Naive thymus-derived CD4-positive, alpha-beta T cell (primary cell): ENCODE measurements at regions not wholly inside any gene's neighbourhood (a gene's known extent, or its start where the extent isn't known, plus 50 kb on each side); places are given as distances from the start of the nearest gene placed in this dataset.

Source experiments
- ATAC-seq: fragments of 150-1000 bp; cut with Tn5 transposase; 2 replicates; pipeline ENCODE4 v1.10.0; 2021; ENCODE audit warnings: mild to moderate bottlenecking, moderate library complexity
- CTCF ChIA-PET: fragments of 350-600 bp; sonication (Branson Sonifier 250); formaldehyde crosslinking; loops from one replicate; lab custom pipeline; 2021; ENCODE audit warnings: antibody characterized with exemption; lab: Charles Lee
- POLR2A ChIA-PET: fragments of 350-600 bp; sonication (Branson Sonifier 250); formaldehyde crosslinking; loops from one replicate; lab custom pipeline; 2021; ENCODE audit warnings: antibody characterized with exemption, inconsistent platforms; lab: Charles Lee
- DNase-seq, 9 donors: peaks; one replicate each; pipeline versions ENCODE4 v3.0.0 to v3.0.0-alpha.2; 2020 to 2022; ENCODE audit warnings: mixed read lengths in 1 of 9
- H3K27ac ChIP-seq: one replicate; pipeline ENCODE4 v1.7.0; 2013; ENCODE audit warnings: mild to moderate bottlenecking, low read depth, low read length, moderate library complexity
- H3K27me3 ChIP-seq, 2 donors: one replicate each; pipeline ENCODE4 v1.7.0; 2013; ENCODE audit warnings: low read length in 2 of 2, mild to moderate bottlenecking in 2 of 2, moderate library complexity in 2 of 2; ENCODE audit not compliant: control insufficient read depth in 2 of 2, insufficient read depth in 2 of 2
- H3K36me3 ChIP-seq, 3 experiments: 1 replicate in 2 of 3; 2 replicates in 1 of 3; pipeline ENCODE4 v1.7.0; 2013; ENCODE audit warnings: low read length in 3 of 3, mild to moderate bottlenecking in 3 of 3, moderate library complexity in 1 of 3; ENCODE audit not compliant: insufficient read depth in 3 of 3, control insufficient read depth in 2 of 3
- H3K4me1 ChIP-seq, 2 donors: one replicate each; pipeline ENCODE4 v1.7.0; 2013; ENCODE audit warnings: low read length in 2 of 2, mild to moderate bottlenecking in 2 of 2, moderate library complexity in 1 of 2; ENCODE audit not compliant: control insufficient read depth in 2 of 2, insufficient read depth in 2 of 2
- H3K4me3 ChIP-seq: 2 replicates; pipeline ENCODE4 v1.7.0; 2013; ENCODE audit warnings: mild to moderate bottlenecking, low read length
- H3K9me3 ChIP-seq, 3 experiments: 1 replicate in 2 of 3; 2 replicates in 1 of 3; pipeline ENCODE4 v1.7.0; 2013; ENCODE audit warnings: low read length in 3 of 3; ENCODE audit not compliant: control insufficient read depth in 2 of 3
- H3K27ac Mint-ChIP-seq, 9 donors: one replicate each; pipeline ENCODE4 v1.8.0; 2020 to 2022; ENCODE audit warnings: mixed read lengths in 9 of 9, mild to moderate bottlenecking in 8 of 9, moderate library complexity in 5 of 9, inconsistent platforms in 2 of 9
- H3K27me3 Mint-ChIP-seq, 5 donors: one replicate each; pipeline ENCODE4 v1.8.0; 2021 to 2022; ENCODE audit warnings: mixed read lengths in 5 of 5, mild to moderate bottlenecking in 1 of 5
- H3K36me3 Mint-ChIP-seq, 5 donors: one replicate each; pipeline ENCODE4 v1.8.0; 2020 to 2022; ENCODE audit warnings: mixed read lengths in 5 of 5, mild to moderate bottlenecking in 3 of 5, inconsistent platforms in 1 of 5
- H3K4me1 Mint-ChIP-seq, 7 donors: one replicate each; pipeline ENCODE4 v1.8.0; 2020 to 2022; ENCODE audit warnings: mixed read lengths in 7 of 7, mild to moderate bottlenecking in 3 of 7, inconsistent platforms in 1 of 7
- H3K4me3 Mint-ChIP-seq, 10 donors: one replicate each; pipeline ENCODE4 v1.8.0; 2020 to 2022; ENCODE audit warnings: mild to moderate bottlenecking in 10 of 10, mixed read lengths in 10 of 10, moderate library complexity in 6 of 10, inconsistent platforms in 2 of 10
- H3K9me3 Mint-ChIP-seq, 11 donors: one replicate each; pipeline ENCODE4 v1.8.0; 2020 to 2022; ENCODE audit warnings: mixed read lengths in 11 of 11, mild to moderate bottlenecking in 4 of 11, inconsistent platforms in 1 of 11, moderate library complexity in 1 of 11
- intact Hi-C, 2 donors: fragments of 100-400 bp; cut with micrococcal nuclease; formaldehyde crosslinking; loops; one replicate each; pipeline ENCODE4 v1.15.1; 2023

DNA sequence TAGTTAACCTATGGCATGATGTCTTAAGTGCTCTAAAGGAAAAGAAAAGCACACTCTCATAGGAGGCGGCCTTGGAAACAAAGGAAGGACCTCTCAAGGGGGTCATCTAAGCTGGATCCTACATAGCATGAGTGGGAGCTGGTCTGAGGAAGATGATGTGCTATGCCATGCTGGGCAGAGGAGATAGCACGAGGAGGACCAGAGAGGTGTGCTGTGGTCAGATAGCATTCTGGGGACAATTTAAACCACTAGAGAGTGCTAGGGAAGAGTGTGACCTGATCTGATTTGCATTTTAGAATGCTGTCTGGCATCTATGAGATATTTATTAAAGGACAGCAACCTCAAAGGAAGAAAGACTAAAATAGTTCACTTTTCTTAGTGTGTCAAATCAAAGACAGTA, 910.1 kb upstream of the CELF4 start:
- DNase-seq, result no peak
- ChIA-PET CTCF (no interaction called here), POLR2A (no interaction called here)
- H3K36me3 Mint-ChIP-seq, result no peaks in the 10 kb centered on the region
- H3K9me3 Mint-ChIP-seq, result peaks cover 0 to 21% (median 8%) of the 10 kb centered on the region in 11 donors
- no peaks in the 10 kb centered on the region for H3K27me3 Mint-ChIP-seq
- Histone ChIP-seq H3K4me3 (no peak overlapping the region), H3K36me3 (no peaks in the 10 kb centered on the region), H3K27ac (no peak overlapping the region), H3K27me3 (no peaks in the 10 kb centered on the region), H3K4me1 (no peaks in the 10 kb centered on the region), H3K9me3 (no peaks in the 10 kb centered on the region)
- intact Hi-C loops, result no loop called here
- no peak for ATAC-seq
- no peaks in the 10 kb centered on the region for H3K4me1 Mint-ChIP-seq
- H3K4me3 Mint-ChIP-seq, result no peak overlapping the region
- H3K27ac Mint-ChIP-seq, result no peak overlapping the region

DNA sequence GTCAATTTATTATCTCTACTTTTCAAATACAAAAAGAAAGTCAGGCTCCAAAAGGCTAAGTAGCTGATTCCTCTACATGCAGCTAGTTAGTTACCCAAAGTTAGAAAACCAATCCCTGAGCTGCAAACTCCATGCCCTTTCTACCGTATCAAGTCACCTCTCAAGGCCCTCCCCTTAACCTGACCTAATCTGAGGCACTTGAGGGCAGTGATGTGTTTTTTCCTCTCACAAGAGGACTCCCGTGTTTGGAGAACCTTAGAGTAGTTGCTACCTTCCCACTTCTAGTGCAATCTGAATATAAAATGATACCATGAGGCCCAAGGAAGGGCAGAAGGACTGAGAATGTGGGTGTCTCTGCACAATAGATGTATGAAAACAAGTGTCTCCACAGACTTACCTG, 907.9 kb upstream of the CELF4 start:
- CTCF ChIA-PET, result no interaction called here
- Mint-ChIP-seq H3K4me1 (no peaks in the 10 kb centered on the region), H3K36me3 (no peaks in the 10 kb centered on the region), H3K4me3 (no peak overlapping the region), H3K27me3 (peaks cover 0 to 6% (median 0%) of the 10 kb centered on the region in 5 donors), H3K27ac (no peak overlapping the region), H3K9me3 (peaks cover 0 to 12% (median 3%) of the 10 kb centered on the region in 11 donors)
- Histone ChIP-seq H3K4me1 (no peaks in the 10 kb centered on the region), H3K27ac (no peak overlapping the region), H3K9me3 (no peaks in the 10 kb centered on the region), H3K36me3 (no peaks in the 10 kb centered on the region), H3K27me3 (no peaks in the 10 kb centered on the region), H3K4me3 (no peak overlapping the region)
- intact Hi-C loops, result no loop called here
- DNase-seq (no peak), ATAC-seq (no peak)
- POLR2A ChIA-PET, result no interaction called here

DNA sequence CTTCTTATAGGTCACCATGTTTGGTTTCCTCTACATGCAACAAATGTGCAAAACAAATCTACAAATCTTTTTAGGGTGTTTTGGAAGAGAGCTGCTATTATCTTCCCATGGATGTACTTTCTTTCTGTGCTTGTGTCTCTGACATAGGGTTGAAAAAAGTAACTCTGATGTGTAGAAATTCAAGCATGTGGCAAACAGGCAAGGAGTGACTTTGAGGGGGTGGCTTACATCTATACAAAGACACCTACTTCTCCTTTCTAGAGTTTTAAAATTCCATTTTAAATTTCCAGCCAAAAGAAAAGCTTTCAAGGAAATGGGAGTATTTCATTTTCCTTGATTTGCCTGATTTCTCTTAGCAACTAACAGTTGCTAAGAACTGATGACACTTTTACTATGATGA, 904.8 kb upstream of the CELF4 start:
- Histone ChIP-seq H3K27me3 (no peaks in the 10 kb centered on the region), H3K36me3 (no peaks in the 10 kb centered on the region), H3K9me3 (no peaks in the 10 kb centered on the region), H3K4me1 (no peaks in the 10 kb centered on the region), H3K27ac (no peak overlapping the region), H3K4me3 (no peak overlapping the region)
- Mint-ChIP-seq H3K4me3 (no peak overlapping the region), H3K27ac (no peak overlapping the region), H3K27me3 (peaks cover 0 to 7% (median 0%) of the 10 kb centered on the region in 5 donors), H3K9me3 (peaks cover 0 to 13% (median 1%) of the 10 kb centered on the region in 11 donors), H3K4me1 (no peaks in the 10 kb centered on the region), H3K36me3 (no peaks in the 10 kb centered on the region)
- ATAC-seq (no peak), DNase-seq (no peak)
- intact Hi-C loops, result no loop called here
- CTCF ChIA-PET, result no interaction called here
- POLR2A ChIA-PET, result no interaction called here

DNA sequence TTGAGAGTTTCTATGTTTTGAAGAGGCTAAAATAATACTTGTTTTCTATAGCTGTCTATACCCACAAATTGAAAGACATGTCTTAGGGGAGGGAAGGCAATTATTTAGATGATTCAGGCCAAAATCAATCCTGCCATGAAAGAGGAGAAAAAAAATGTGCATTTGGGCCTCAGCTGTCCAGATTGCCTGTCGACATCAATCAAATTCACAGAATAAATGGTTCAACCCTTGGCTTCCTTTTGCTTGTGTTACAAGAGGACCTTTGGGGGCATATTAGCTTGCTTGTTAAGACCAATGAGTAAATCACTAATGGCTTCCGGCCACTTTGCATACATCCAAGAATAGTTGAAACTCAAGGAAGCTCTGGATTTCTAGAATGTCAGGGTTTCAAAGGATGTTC, 900.8 kb upstream of the CELF4 start:
- intact Hi-C loops, result no loop called here

DNA sequence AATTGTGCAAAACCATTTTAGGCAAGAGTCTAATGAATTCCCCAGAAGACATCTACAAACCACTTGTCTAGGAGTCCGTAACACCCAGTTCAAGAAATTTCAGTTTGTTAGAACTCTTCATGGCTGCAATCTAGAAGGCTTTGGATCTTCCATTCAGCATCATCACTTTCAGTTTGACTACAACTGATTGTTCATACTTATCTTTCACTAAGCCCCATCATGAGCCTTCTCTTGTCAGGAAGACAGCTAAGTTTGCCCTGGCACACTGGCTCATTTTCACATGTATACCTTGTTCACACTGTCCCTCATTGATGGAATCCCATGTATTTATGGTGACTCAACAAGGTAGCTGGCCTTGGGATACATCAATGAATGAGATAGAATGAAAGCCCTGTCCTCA, 898.4 kb upstream of the CELF4 start:
- peaks cover 0 to 7% (median 0%) of the 10 kb centered on the region in 11 donors for H3K9me3 Mint-ChIP-seq
- H3K4me3 Mint-ChIP-seq, result no peak overlapping the region
- H3K36me3 Mint-ChIP-seq, result no peaks in the 10 kb centered on the region
- H3K4me1 ChIP-seq, result no peaks in the 10 kb centered on the region
- ATAC-seq (no peak), DNase-seq (no peak)
- no peak overlapping the region for H3K27ac ChIP-seq
- no peaks in the 10 kb centered on the region for H3K27me3 ChIP-seq
- no peaks in the 10 kb centered on the region for H3K9me3 ChIP-seq
- POLR2A ChIA-PET, result no interaction called here
- CTCF ChIA-PET, result no interaction called here
- no peaks in the 10 kb centered on the region for H3K36me3 ChIP-seq
- H3K4me1 Mint-ChIP-seq, result no peaks in the 10 kb centered on the region
- H3K27ac Mint-ChIP-seq, result no peak overlapping the region
- H3K4me3 ChIP-seq, result no peak overlapping the region
- peaks cover 0 to 5% (median 0%) of the 10 kb centered on the region in 5 donors for H3K27me3 Mint-ChIP-seq
- intact Hi-C loops, result no loop called here

More for the DNA sequence above, 900.8 kb upstream of the CELF4 start:
- Mint-ChIP-seq H3K4me1 (no peaks in the 10 kb centered on the region), H3K27ac (no peak overlapping the region), H3K36me3 (no peaks in the 10 kb centered on the region), H3K27me3 (peaks cover 0 to 7% (median 0%) of the 10 kb centered on the region in 5 donors), H3K9me3 (peaks cover 0 to 9% (median 0%) of the 10 kb centered on the region in 11 donors), H3K4me3 (no peak overlapping the region)
- ChIA-PET POLR2A (no interaction called here), CTCF (no interaction called here)
- DNase-seq, result no peak
- Histone ChIP-seq H3K36me3 (no peaks in the 10 kb centered on the region), H3K9me3 (no peaks in the 10 kb centered on the region), H3K4me1 (no peaks in the 10 kb centered on the region), H3K27me3 (no peaks in the 10 kb centered on the region), H3K4me3 (no peak overlapping the region), H3K27ac (no peak overlapping the region)
- ATAC-seq, result no peak

DNA sequence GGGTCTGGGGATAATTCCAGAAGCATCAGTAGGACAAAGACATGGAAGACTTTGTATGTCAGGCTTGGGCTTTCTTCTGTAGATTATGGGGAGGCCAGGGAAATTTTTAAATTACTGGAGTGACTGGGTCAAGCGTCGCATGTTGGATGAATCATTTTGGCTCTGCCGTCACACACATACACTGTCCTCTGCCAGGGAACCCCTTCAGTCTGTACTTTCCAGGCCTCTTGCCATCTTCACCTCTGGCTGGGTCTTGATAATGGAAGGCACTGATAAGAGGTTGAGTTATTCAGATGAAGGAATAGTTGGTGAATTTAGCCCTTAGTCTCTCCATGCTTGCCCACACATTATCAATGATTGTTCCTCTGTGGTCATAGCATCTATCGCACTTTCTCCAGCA, 895.1 kb upstream of the CELF4 start:
- no peaks in the 10 kb centered on the region for H3K27me3 ChIP-seq
- no peaks in the 10 kb centered on the region for H3K36me3 ChIP-seq
- H3K9me3 ChIP-seq, result no peaks in the 10 kb centered on the region
- CTCF ChIA-PET, result no interaction called here
- DNase-seq, result no peak
- intact Hi-C loops, result no loop called here
- no peaks in the 10 kb centered on the region for H3K4me1 Mint-ChIP-seq
- no peak overlapping the region for H3K4me3 ChIP-seq
- no peaks in the 10 kb centered on the region for H3K36me3 Mint-ChIP-seq
- no peak overlapping the region for H3K27ac Mint-ChIP-seq
- H3K4me1 ChIP-seq, result no peaks in the 10 kb centered on the region
- POLR2A ChIA-PET, result no interaction called here
- H3K9me3 Mint-ChIP-seq, result peaks cover 0 to 5% (median 0%) of the 10 kb centered on the region in 11 donors
- no peak overlapping the region for H3K27ac ChIP-seq
- no peak overlapping the region for H3K4me3 Mint-ChIP-seq
- no peak for ATAC-seq
- no peaks in the 10 kb centered on the region for H3K27me3 Mint-ChIP-seq

DNA sequence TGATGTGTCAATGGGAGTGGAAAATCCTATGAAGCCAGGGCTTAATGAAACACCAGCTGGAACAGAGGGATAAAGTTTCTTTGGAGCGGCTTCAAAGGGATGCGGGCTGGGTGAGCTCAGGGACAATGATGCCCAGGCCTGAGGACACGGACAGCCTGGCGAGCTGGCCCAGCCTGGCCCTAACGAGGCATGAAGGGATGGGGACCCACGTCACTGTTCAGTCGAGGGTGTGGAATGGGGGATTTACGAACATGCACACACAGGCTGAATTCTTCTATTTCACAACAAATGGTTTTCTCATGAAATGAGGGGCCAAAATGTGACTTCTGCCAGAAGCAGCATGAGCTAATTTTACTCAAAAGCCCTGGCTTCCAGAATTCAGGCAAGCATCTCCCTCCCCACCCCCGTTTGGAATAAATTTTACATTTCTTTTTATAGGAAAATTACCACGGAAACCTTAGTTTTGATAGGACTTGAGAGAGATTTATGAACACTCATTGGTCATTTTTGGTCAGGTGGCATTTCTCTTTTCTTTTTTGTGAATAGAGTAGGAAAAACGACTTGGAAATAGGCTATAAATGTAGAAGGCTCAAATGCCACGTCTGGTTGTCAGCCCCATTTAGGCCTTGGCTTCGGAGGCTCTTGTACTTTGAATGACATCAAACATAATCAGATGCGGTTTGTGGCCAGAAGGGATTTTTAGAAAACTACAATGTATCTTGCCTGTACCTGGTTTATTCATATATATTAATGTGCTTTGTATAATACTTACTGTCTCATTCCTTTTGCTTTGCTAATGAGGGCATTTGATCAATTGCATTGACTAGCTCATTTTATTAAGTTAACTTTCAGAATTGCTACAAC, 893.8 kb upstream of the CELF4 start:
- no peaks in the 10 kb centered on the region for H3K4me1 ChIP-seq
- H3K36me3 Mint-ChIP-seq, result no peaks in the 10 kb centered on the region
- ChIA-PET POLR2A (no interaction called here), CTCF (no interaction called here)
- DNase-seq, result no peak
- H3K4me1 Mint-ChIP-seq, result no peaks in the 10 kb centered on the region
- H3K9me3 Mint-ChIP-seq, result peaks cover 0 to 8% (median 0%) of the 10 kb centered on the region in 11 donors
- intact Hi-C loops, result no loop called here
- no peak overlapping the region for H3K4me3 Mint-ChIP-seq
- no peak overlapping the region for H3K27ac ChIP-seq
- no peak overlapping the region for H3K4me3 ChIP-seq
- no peaks in the 10 kb centered on the region for H3K36me3 ChIP-seq
- ATAC-seq, result no peak
- no peaks in the 10 kb centered on the region for H3K27me3 ChIP-seq
- H3K27me3 Mint-ChIP-seq, result no peaks in the 10 kb centered on the region
- H3K27ac Mint-ChIP-seq, result no peak overlapping the region
- H3K9me3 ChIP-seq, result no peaks in the 10 kb centered on the region
